Hepatocyte (in vitro differentiated cells): ENCODE measurements at regions not wholly inside any gene's neighbourhood (a gene's known extent, or its start where the extent isn't known, plus 50 kb on each side); places are given as distances from the start of the nearest gene placed in this dataset.

Source experiments
- DNase-seq: peaks from one replicate; pipeline ENCODE4 v3.0.0-alpha.2; 2016; ENCODE audit warnings: low spot score
- H2AFZ ChIP-seq: fragments of 200-600 bp; sonication (generic); 2 replicates; pipeline ENCODE4 v1.6.0; 2016; ENCODE audit warnings: antibody characterized with exemption, mild to moderate bottlenecking
- H3K27ac ChIP-seq: fragments of 200-600 bp; sonication (generic); 2 replicates; pipeline ENCODE4 v1.5.1; 2016; ENCODE audit warnings: mild to moderate bottlenecking
- H3K27me3 ChIP-seq: fragments of 200-600 bp; sonication (generic); 2 replicates; pipeline ENCODE4 v1.6.1; 2016
- H3K36me3 ChIP-seq: fragments of 200-600 bp; sonication (generic); replicated peaks from 2 replicates; pipeline ENCODE4 v1.5.1; 2016; ENCODE audit warnings: low read depth; ENCODE audit not compliant: insufficient read depth
- H3K4me1 ChIP-seq: fragments of 200-600 bp; sonication (generic); 2 replicates; pipeline ENCODE4 v1.5.1; 2016; ENCODE audit warnings: mild to moderate bottlenecking, moderate library complexity; ENCODE audit not compliant: insufficient read depth
- H3K4me2 ChIP-seq: fragments of 200-600 bp; sonication (generic); 2 replicates; pipeline ENCODE4 v1.6.0; 2016
- H3K4me3 ChIP-seq: fragments of 200-600 bp; sonication (generic); 2 replicates; pipeline ENCODE4 v1.5.1; 2016; ENCODE audit warnings: mild to moderate bottlenecking
- H3K79me2 ChIP-seq: fragments of 200-600 bp; sonication (generic); 2 replicates; pipeline ENCODE4 v1.6.0; 2017; ENCODE audit warnings: mild to moderate bottlenecking
- H3K9me2 ChIP-seq: fragments of 200-600 bp; sonication (generic); replicated peaks from 2 replicates; pipeline ENCODE4 v1.6.0; 2017; ENCODE audit warnings: mild to moderate bottlenecking; ENCODE audit not compliant: insufficient read depth
- H3K9me3 ChIP-seq: fragments of 200-600 bp; sonication (generic); 2 replicates; pipeline ENCODE4 v1.5.1; 2016; ENCODE audit warnings: low read depth, mild to moderate bottlenecking
- H4K20me1 ChIP-seq: fragments of 200-600 bp; sonication (generic); 2 replicates; pipeline ENCODE4 v1.6.0; 2016; ENCODE audit warnings: mild to moderate bottlenecking; ENCODE audit not compliant: insufficient read depth, poor library complexity, severe bottlenecking
- EZH2 ChIP-seq: fragments of 200-600 bp; sonication (generic); IDR thresholded peaks from 2 replicates; pipeline ENCODE4 v1.6.1; 2016; ENCODE audit warnings: antibody characterized with exemption, mild to moderate bottlenecking, borderline replicate concordance
- EZH2phosphoT487 ChIP-seq: fragments of 200-600 bp; sonication (generic); IDR thresholded peaks from one replicate; pipeline ENCODE4 v1.6.1; 2018; ENCODE audit warnings: antibody characterized with exemption, mild to moderate bottlenecking, low read depth, moderate library complexity; ENCODE audit not compliant: unreplicated experiment, severe bottlenecking
- WGBS: methylation state at CpG from one replicate; pipeline ENCODE4 v1.1.6; 2016; ENCODE audit warnings: low lambda C conversion rate; ENCODE audit errors: missing lambda C conversion rate; 5-methylcytosine and 5-hydroxymethylcytosine counted together
- TF ChIP-seq, protein P1 (sequence below): fragments of 200-600 bp; sonication (generic); IDR thresholded peaks from 2 replicates; pipeline ENCODE4 v1.5.1; 2016; ENCODE audit warnings: antibody characterized with exemption, mild to moderate bottlenecking; ENCODE audit not compliant: poor library complexity

DNA sequence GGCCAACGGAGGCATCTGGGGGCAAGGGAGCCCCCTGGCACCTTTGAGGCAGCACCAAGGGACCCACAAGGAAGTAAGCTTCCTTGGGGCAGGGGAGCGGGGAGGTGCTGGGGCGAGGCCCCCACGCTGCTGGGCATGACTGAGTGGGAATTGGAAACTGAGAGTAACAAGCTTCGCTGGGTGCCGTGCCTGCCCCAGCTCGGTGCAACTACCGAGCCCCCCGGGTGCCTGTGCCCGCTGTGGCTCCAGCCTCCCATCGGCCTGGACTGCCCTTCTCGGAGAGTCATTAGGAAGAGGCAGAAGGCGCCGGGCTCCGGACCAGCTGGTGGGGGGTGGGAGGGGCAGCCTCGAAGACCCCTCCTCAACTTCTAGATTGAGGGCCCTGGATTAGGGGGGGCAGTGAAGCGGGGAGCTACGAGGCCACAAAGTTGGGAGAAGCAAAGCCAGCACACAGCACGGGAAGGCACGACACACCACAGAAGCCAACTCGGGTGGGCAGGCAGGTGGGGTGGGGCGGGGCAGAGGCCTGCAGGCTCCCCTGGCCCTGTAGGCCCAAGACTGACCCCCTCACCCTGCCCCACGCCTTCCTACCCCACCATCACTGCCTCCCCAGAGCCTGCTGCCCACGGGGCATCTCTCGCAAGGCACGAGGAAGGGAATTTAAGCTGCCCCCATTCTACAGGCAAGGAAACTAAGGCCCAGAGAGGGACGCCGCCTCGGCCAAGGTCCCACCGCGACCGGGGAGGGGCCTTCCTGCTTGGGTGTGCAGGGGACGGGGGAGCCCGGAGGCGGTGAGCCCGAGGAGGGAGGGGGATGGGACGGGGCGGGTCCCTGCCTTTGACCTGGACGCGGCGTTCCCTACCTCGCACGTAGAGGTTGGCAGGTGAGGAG, 83.2 kb downstream of the PTPRS start:
- no peak for DNase-seq
- Histone ChIP-seq H2AFZ (no peak overlapping the region), H3K4me3 (no peak overlapping the region), H3K4me2 (no peak overlapping the region), H3K9me3 (peaks cover 4% of the 10 kb centered on the region), H3K27ac (no peak overlapping the region), H3K9me2 (no peaks in the 10 kb centered on the region), H3K27me3 (no peaks in the 10 kb centered on the region), H4K20me1 (no peaks in the 10 kb centered on the region), H3K79me2 (no peaks in the 10 kb centered on the region), H3K36me3 (no peaks in the 10 kb centered on the region), H3K4me1 (no peaks in the 10 kb centered on the region)
- TF ChIP-seq EZH2phosphoT487 = no peak
- WGBS = 95% methylated on average over 29 of the region's 43 CpGs

DNA sequence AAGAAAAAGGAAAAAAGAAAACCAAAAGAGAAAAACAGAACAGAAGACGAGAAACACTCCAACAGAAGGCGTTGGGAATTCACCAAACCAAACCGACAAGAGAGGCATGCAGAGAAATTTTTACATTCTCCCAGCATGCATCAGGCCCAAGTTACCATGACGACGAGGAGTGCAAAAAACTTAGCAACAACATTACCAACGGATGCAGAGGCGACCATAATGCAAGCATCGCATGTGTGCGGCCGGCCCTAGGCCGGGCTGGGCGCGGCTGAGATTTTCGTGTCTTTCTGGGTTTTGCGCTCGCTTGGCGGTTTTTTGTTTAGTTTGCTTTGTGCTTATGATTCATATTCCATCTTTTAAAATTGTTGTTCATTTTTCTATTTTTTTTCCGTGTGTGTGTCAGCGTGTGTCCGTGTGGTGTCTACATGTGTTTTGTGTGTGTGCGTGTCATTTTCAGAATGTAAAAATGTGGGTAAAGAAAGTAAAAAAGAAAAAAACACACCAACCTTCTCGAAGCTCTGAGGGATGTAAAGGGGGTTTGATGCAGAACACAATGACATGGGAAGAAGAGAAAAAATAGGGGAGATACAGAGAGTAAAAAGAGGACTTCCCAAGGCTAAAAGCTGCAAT, 84.9 kb downstream of the PTPRS start:
- no peaks in the 10 kb centered on the region for H4K20me1 ChIP-seq
- no peaks in the 10 kb centered on the region for H3K27me3 ChIP-seq
- no peak overlapping the region for H3K4me2 ChIP-seq
- no peak overlapping the region for H3K27ac ChIP-seq
- 97% methylated on average over 22 of the region's 22 CpGs for WGBS
- TF ChIP-seq, protein P1, sequence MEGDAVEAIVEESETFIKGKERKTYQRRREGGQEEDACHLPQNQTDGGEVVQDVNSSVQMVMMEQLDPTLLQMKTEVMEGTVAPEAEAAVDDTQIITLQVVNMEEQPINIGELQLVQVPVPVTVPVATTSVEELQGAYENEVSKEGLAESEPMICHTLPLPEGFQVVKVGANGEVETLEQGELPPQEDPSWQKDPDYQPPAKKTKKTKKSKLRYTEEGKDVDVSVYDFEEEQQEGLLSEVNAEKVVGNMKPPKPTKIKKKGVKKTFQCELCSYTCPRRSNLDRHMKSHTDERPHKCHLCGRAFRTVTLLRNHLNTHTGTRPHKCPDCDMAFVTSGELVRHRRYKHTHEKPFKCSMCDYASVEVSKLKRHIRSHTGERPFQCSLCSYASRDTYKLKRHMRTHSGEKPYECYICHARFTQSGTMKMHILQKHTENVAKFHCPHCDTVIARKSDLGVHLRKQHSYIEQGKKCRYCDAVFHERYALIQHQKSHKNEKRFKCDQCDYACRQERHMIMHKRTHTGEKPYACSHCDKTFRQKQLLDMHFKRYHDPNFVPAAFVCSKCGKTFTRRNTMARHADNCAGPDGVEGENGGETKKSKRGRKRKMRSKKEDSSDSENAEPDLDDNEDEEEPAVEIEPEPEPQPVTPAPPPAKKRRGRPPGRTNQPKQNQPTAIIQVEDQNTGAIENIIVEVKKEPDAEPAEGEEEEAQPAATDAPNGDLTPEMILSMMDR = no peak
- no peak for TF ChIP-seq EZH2phosphoT487
- TF ChIP-seq EZH2 = no peak
- H3K79me2 ChIP-seq = no peaks in the 10 kb centered on the region
- H2AFZ ChIP-seq = no peak overlapping the region
- H3K36me3 ChIP-seq = no peaks in the 10 kb centered on the region
- peaks cover 4% of the 10 kb centered on the region for H3K9me3 ChIP-seq
- H3K9me2 ChIP-seq = no peaks in the 10 kb centered on the region
- DNase-seq = no peak
- no peaks in the 10 kb centered on the region for H3K4me1 ChIP-seq
- no peak overlapping the region for H3K4me3 ChIP-seq

DNA sequence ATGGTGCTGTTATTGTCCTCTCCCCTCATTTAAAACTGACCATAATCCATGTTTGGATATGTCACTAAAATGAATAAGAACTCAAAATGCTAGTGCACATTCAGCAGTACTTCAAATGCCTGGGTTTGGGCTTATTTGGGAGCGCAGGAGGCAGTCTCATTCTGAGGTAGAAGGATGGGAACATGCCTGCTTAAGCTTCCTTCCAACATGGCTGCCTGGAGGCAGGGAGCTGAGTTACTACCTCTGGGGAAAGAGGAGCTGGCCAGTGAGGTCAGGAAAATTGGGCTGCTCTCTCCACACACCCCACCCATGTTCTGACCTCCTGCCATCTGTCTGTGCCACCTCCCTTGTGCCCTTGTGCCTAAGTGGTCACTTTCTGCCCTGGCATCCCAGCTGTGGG, 85.7 kb downstream of the PTPRS start:
- H3K27ac ChIP-seq = no peak overlapping the region
- no peaks in the 10 kb centered on the region for H3K36me3 ChIP-seq
- H3K4me2 ChIP-seq = no peak overlapping the region
- no peaks in the 10 kb centered on the region for H3K4me1 ChIP-seq
- no peak overlapping the region for H2AFZ ChIP-seq
- H3K79me2 ChIP-seq = no peaks in the 10 kb centered on the region
- H4K20me1 ChIP-seq = no peaks in the 10 kb centered on the region
- no peak for DNase-seq
- TF ChIP-seq, protein P1 = no peak
- TF ChIP-seq EZH2 = no peak
- no peak for TF ChIP-seq EZH2phosphoT487
- WGBS = 100% methylated on average over 1 of the region's 1 CpG
- H3K27me3 ChIP-seq = no peaks in the 10 kb centered on the region
- H3K9me2 ChIP-seq = no peaks in the 10 kb centered on the region
- H3K9me3 ChIP-seq = peaks cover 4% of the 10 kb centered on the region
- H3K4me3 ChIP-seq = no peak overlapping the region

DNA sequence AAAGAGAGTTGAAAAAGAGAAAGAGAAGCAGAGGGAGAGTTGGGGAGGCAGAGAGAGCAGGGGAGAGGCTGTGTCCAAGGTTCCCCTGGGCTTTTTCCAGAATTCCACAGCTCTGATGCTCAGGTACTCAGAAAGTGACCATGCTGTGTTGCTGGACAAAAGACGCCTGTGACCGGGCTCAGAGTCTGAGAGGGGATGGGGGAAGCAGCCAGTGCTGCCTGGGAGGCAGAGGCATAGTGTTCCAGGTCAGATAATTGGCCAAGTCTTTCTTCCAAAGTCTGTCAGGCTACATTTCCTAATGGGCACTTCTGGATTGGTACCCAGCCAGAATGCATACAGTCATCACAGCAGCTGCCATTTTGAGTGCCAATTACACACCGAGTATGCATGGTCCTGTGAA, 86.1 kb downstream of the PTPRS start:
- Histone ChIP-seq H3K4me2 (no peak overlapping the region), H3K27ac (no peak overlapping the region), H3K4me1 (no peaks in the 10 kb centered on the region), H2AFZ (no peak overlapping the region), H3K79me2 (no peaks in the 10 kb centered on the region), H4K20me1 (no peaks in the 10 kb centered on the region), H3K4me3 (no peak overlapping the region), H3K9me2 (no peaks in the 10 kb centered on the region), H3K9me3 (peaks cover 4% of the 10 kb centered on the region), H3K36me3 (no peaks in the 10 kb centered on the region), H3K27me3 (no peaks in the 10 kb centered on the region)
- no peak for DNase-seq
- TF ChIP-seq, protein P1 = no peak
- no peak for TF ChIP-seq EZH2
- TF ChIP-seq EZH2phosphoT487 = no peak
- 65% methylated on average over 3 of the region's 3 CpGs for WGBS
